ENCODE measurements at regions not wholly inside any gene's neighbourhood (a gene's known extent, or its start where the extent isn't known, plus 50 kb on each side); places are given as distances from the start of the nearest gene placed in this dataset.

DNA sequence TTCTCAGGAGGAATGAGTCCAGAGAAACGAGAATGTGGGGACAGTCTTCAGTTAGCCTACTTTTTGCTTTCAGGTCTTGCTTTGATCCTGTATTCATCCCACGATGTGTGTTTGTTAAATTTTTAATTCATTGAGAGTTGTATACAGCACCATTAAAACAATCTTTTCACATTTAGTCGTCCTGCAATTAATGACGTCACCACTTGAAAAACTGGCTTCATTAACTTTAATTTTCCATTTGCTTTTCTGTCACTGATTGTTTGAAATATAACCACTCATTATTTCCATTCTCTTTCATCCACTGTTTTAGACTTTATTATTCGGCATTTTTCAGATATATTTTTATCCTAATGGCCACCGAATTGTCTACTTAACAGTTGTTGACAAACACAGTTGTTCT lies 146.9 kb downstream of the TFEC start:
- DNase-seq = no peak

DNA sequence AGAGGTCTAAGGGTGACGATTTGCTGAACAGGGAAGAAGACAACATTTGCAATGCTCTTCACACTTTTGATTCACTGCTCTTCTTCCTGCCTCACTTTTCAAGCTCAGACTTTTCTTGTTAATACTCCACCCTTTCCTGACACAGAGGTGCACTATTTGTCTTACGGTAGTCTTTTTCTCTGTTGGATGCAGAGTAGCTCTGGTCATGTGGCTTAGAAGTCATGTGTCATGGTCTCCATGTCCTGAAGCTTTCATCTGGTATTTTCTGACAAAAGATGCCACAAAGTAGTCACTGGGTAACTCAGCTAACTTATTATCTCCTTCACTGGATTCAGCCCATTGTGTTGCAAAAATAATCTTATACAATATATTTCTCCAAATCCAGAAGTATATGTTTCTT lies 149.1 kb downstream of the TFEC start:
- DNase-seq = no peak

DNA sequence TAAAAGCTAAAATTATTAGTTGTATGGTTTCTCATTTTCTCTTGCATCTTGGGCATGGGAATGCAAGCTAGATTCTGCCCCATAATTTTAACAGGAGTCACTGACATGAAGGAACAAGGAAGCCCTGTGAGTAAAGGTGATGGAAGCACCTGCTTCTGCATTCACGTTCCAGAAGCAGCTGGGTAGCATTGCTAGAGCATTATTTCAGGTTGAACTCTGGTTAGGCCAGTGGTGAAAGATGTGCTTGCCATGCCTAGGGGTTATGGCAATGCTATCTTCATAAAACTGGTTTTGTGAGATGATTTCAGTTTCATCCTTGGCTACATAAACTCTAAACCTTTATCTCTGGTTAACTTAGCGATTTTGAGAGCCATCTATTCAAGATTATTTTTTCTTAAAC lies 151.4 kb downstream of the TFEC start:
- no peak for DNase-seq

DNA sequence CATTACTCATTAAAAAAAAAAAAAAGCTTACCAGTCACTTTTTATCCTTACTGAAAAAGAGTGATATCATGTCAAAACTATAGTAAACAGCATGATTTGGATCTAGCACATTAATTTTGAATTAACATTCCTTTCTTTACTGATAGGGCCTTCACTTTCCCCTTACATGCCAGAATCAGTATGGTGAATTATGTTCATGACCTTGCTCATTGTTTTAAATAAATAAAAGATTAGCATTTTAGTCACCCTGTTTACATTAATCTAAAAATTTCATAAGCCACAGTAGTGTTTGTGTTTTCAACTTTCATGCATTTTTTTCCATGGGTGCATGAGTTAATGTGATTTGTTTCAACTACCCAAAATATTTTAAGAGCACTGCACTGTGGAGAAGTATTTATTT lies 160.8 kb downstream of the TFEC start:
- no peak for DNase-seq

DNA sequence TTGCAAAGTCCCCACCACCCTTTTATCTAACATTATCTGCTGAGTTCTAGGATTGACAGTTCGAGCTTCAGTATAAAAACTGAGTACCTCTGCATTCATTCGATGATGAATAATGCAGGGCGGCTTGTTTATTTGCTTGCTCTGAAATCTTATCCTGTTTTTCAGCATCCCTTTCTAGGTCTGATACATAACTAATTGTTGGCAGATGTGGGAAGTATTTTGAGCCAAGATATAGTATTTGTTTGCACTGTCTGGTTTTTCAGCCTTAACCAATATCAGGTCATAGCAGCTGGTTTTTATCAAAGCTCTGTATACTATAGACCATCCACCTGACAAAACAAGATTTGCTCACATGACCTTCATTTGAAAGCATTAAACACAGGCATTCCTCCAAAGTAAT lies 161.4 kb downstream of the TFEC start:
- DNase-seq = peak; percentile 21

DNA sequence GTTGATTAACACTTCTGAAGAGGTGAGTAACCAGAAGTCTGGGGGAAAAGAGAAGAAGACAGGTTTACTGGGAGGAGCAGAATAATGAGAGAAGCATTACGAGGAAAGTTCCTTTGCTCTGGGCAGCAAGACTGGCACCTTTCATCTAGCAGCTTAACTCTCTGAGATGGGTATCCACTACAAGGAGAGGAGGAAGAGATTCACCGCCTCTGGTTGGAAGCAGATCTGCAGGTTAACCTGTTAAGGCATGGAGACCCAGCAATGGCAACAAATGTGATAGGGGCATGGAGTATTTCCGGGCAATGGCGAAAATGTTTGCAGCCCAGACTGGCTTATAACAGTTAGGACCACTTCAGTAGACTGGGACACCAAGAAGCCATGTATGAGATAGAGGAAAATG lies 162.2 kb downstream of the TFEC start:
- DNase-seq = no peak

DNA sequence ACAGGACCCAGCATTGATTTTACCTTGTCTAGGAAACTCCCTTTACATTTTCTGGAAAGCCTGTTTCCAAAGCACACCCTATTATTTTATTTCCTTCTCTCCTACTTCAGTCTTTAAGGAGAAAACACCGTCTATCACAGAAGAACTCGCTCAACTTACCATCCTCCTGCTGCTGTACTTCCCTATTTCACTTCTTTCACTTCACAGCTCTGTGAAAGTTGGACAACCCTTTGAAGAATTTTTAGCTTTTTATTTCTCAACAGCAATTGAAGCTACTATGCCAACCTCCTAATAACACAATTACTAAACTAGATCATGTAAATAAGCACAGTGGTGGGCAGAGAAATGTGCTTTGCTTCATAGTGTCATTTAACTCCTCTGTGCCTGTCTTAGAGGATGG lies 166.5 kb downstream of the TFEC start:
- no peak for DNase-seq

DNA sequence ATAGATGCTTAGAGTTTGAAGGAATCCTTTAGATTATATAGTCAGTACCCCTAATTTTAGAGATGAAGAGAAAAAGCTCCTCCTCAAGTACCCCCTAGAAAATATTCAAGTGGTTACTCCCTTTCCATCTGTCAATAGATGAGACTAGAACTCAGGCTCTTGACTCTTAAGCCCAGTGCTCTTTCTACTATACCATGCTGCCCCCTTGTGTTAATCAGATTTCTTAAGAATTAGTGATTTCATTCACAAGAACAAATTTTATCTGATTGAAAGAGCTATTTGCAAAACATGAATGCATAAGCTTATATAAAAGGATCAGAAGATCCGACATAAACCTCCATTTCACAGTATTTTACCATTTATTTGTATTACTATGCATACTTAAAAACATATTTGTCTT lies 179.3 kb downstream of the TFEC start:
- DNase-seq = peak; percentile 31

DNA sequence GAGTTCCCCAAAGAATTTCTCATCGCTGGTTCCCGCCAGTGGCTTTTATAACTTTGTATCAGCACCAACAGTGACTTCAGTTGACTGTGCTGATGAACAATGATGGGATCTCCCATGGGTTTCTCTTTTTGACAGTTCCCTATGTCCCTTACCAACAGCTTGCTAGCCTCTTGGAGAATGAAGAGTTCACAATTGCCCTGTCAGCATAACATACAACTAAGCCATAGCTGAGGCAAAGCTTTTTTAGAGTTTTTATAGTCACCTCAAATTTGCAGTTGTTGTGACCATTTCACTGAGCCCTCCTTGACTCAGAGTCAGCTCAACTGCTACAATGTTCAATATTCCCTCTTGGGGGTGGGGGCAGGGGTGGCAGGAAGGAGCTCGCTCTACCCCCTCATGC lies 179.8 kb downstream of the TFEC start:
- no peak for DNase-seq

DNA sequence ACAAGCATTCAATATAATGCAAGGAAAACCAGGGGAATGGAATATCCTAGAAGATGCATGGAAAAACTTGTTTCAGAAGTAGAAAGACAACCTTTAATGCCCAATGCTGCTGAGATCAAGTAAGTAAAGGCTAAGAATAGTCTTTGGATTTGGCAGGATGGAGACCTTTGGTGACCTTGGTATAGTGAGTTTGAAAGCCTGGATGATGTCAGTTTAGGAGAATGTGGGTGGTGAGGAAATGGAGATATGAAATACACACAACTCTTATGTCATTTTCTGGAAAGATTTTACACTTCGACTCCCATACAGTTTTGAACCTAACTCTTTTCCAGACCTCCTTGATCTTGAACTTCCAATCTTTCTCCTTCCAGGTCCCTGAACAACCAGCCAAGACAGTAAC lies 185.7 kb downstream of the TFEC start:
- no peak for DNase-seq

DNA sequence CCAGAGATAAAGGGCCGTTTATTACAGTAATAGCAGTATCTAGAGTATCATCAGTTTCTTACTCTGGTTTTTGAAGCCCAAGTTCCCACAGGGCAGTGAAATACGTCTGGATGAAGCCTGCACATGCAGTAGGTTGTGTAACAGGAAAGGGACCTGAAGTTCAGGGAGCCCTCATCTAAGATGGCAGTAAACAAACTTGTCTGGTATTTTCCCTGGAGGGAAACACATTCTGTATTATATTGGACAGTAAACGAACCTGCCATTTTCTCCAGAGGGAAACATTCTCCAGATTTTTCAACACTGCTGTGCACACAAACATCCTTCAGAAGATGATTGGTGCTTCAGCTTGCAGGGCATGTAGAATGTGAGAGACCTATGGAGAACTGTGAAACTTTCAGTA lies 189.9 kb downstream of the TFEC start:
- DNase-seq = no peak

DNA sequence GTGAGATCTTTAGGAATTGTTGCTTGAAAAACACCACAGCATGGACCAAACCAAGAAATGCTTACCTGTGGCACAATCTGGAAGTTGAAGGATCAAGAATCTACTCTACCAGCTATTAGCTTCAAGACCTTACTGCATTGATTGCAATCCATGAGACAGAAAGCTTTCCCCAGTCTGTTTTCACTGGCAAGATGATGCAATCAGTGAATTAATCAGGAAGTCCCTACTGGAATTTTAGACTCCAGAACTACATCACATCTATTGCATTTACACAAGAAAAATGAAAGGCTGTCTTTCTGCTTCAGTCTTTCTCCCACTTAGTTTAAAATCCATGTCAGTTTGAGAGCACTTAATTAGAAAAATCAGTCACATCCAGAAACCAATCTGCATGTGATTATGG lies 191.7 kb downstream of the TFEC start:
- no peak for DNase-seq

DNA sequence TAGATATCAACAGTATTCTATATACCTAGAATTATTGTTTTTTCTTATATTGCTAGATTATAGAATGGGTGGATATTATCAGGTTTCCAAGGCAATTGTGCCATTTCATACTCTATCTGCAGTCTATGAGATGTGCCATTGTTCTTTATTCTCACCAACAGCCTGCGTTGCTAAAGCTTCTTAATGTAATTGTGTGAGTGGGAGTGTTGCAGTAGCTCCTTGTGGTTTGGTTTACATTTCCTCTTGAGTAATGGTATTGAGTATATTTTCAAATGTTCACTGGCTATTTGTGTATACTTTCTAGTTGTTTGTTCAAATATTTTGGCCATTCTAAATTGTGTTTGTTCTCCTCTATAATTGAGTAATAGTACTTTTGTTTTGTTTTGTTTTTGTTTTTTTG lies 199.2 kb downstream of the TFEC start:
- DNase-seq = no peak

DNA sequence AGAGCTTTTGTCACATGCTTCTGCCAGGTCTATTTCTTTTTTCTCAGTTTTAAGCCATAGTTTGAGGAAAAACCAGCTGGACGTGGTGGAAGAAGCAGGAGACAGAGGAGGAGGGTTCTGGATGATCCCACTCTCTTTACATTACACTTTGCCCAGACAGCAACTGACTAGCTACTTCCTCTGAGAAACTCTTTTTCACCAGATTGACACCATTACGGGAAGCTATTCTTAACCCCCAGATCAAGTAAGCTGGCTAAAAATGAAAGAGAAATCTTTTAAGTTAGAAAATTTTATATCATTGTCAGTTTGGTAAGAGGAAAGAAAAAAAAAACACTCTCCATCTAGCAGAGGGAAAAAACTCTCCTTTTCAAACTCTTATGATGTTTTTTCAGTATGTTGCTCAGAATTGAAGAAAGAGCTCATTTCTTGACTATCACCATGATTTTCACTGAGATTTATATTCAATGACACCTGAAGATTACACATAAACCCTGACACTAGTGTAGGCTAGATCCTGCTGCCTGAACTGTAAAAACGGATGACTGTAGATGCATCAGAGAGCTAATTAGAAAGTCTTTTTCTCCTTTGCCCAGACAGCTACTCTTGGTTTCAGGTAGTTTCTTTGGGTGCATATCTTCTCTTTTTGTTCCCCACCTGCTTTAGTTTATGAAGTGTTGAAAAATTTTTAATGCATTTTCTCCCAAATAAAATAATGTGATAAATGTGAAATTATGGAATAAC lies 203.1 kb downstream of the TFEC start:
- DNase-seq = no peak

DNA sequence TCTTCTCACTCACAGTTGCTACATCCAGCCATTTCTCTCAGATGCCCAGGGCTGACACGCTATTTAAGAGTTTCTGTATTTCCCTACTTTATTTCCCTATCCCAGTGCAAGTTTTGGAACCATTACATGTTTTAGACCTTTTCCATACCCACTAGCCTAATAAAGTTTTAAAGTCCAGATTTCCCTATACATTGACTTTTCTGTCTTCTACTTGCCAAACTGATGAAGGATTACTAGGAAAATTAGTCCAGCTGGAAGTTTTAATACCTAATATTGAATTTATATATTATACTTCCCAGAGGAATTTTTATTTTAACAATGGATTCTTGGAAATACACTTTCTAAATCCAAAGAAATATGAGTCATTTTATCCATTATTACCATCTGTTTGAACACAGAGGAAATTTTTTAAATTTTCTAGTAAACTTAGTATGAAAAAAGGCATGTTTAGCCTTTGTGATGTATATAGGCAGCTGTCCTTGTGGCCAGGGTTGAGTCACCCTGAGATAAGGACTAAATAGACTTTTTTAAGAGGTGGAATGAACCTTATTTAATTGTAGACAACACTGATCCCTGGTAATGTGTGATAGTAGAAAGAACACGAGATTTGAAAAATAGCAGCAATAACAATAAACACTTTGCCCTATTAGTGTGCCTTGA lies 205.0 kb downstream of the TFEC start:
- no peak for DNase-seq

DNA sequence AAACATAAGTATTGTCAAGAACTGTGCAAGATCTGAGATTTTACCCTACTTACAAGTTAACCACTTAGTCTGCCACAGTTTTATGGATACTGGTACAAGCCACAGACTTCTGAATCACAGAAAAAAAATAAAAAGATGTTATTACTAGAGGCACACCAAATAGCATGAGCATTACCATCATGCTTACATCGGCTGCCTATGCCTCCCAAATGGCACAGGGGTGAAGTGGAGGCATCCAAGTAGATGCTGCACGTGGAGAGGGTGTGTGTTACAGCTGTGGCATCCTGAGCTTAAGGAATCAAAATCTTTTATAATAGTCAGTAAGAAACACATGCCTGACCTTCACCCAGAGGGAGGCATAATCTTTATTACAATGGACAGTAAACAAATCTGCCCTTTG lies 207.8 kb downstream of the TFEC start:
- no peak for DNase-seq

DNA sequence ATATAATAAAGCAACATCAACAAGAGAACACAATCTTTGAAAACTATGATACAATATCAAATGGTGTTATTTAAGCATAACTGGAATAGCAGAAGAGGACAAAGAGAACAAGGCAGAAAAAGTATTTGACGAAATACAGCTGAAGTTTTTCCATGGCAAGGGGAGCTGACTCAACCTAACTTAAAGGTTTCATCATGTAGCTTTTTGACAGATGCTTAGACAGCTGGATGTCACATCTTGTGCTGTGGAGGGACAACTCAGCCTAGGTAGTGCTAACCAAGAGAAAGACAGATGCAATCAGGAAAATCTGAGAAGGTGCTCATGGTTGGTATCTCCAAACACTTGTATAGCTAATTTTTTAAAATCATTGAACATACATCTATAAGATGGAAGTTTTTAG lies 208.2 kb downstream of the TFEC start:
- no peak for DNase-seq

DNA sequence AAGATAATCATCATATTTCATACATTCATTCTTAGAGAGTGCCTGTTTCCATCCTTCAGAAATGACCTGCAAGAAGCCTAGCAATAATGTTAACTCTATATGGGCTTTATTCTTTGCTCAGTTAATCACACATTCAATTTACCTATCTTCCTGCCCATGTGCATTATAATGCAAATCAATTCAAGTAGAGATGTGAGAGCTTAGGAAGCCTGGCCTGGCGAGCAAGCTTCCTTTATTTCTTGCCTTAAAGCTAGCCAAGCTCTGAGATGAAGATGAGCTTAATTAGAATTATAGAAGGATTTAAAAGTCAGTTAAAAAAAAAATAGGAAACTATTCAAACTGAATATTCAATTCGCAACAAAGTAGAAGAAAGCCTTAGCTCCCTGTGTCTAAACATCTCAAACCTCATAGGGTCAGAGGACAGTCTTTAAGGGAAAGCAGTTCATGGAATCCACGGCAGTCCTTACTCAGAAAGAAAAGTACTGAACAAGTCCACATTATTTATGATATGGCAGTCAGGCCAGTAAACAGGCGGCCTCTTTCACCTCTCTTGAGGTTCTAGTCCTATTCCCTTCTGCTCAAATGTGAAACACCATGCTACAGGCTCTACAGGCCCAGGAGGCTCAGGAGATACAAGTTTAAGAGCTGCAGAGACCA lies 214.1 kb downstream of the TFEC start:
- no peak for DNase-seq

DNA sequence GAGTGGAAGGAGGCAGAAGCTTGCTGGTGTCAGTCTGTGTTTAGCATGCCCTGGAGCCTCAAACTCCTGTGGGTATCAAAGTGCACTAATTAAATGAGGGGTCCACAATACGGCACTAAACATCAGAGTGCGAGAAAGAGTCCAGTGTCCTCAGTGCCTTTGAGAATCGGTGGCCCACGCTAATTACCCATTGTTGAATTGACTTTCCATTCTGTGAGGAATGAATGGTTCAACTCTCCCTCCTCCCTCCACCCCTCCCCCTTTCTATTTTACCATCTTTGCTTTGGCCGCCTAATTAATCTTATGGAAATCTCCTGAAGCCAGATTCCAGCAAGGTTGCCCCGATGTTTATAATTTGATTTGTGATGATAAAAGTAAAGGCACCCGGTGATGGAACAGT lies 217.8 kb downstream of the TFEC start:
- DNase-seq = no peak

DNA sequence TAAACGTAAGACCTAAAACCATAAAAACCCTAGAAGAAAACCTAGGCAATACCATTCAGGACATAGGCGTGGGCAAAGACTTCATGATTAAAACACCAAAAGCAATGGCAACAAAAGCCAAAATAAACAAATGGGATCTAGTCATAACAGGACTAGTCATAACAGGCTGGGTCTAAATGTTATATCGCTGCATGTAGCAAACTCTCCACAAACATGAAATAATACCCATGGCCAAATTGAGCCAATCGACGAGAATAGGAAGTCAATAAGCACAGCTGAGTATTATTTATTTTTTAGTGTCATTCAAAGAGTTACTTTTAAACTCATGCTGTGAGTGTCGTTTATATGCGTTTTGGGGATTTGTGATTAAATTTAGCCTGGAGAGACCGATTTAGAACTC lies 225.1 kb downstream of the TFEC start:
- DNase-seq = no peak

DNA sequence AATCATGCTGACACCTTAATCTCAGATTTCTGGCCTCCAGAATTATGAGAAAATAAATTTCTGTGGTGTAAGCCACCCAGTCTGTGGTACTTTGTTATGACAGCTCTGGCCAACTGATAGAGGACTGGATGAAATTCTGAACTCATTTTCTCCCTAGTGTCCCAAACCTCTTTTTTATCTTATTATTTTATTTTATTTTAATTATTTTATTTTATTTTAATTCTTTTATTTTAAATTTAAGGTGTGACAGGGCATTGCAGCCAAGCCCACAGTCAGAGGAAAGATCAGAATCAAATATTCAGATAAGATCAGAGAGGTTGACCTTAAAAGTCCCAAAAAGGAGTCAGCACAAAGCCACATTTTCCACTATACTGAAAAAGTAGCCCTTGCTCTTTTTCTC lies 228.1 kb downstream of the TFEC start:
- DNase-seq = no peak

DNA sequence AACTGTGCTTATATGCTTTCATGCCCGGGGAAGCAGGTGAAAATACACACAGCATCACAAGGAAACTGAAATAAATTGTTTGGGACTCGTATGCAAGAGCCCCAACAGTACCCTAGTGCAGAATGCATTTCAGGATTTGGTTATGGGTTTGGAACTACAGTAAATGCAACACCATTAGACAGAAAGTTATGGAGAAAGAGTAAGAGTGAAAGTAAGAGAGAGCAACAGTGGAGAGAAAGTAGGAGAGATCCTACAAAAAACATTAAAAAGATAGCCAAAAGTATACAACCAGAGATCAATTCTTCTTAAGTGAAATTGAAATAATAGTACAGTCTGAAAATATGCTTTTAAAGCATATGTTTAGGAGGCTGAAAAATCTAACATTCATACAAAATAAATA lies 231.1 kb downstream of the TFEC start:
- DNase-seq = no peak

DNA sequence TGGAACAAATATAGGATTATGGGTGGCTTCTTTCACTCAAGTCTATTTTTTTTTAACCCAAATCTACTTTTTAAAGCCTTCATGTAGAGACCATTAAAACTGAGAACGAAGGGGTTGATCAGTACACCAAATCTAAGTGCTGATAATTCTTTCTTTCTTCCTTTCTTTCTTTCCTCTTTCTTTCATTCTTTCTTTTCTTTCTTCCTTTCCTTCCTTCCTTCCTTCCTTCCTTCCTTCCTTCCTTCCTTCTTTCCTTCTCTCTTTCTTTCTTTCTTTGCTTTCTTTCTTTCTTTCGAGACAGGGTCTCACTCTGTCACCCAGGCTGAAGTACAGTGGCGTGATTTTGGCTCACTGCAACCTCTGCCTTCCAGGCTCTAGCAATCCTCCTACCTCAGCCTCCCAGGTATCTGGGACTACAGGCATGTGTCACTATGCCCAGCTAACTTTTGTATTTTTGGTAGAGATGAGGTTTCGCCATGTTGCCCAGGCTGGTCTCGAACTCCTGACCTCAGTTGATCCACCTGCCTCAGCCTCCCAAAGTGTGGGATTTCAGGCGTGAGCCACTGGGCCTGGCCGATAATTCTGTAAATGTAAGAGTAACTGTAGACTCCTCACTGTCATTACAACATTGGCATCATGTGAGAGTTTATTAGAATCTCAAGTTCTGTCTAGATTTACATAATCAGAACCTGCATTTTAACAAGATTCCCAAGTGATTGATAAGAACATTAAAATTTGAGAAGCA lies 236.4 kb downstream of the TFEC start:
- no peak for DNase-seq
